Left lobe of liver (tissue), 2 donors: ENCODE measurements at regions not wholly inside any gene's neighbourhood (a gene's known extent, or its start where the extent isn't known, plus 50 kb on each side); places are given as distances from the start of the nearest gene placed in this dataset.

Experiments
- ATAC-seq: fragments of 200-7000 bp; cut with Tn5 transposase; one replicate; pipeline ENCODE4 v1.9.1; 2020; ENCODE audit warnings: mild to moderate bottlenecking, moderate library complexity
- DNase-seq: peaks from one replicate; pipeline ENCODE4 v3.0.0-alpha.2; 2020; ENCODE audit warnings: low spot score
- donor health status: DM: no; HTN: no; CAD: no; lungs with moderate emphysema.
- donor health status: DM: no; HTN: yes; CAD: no.

DNA sequence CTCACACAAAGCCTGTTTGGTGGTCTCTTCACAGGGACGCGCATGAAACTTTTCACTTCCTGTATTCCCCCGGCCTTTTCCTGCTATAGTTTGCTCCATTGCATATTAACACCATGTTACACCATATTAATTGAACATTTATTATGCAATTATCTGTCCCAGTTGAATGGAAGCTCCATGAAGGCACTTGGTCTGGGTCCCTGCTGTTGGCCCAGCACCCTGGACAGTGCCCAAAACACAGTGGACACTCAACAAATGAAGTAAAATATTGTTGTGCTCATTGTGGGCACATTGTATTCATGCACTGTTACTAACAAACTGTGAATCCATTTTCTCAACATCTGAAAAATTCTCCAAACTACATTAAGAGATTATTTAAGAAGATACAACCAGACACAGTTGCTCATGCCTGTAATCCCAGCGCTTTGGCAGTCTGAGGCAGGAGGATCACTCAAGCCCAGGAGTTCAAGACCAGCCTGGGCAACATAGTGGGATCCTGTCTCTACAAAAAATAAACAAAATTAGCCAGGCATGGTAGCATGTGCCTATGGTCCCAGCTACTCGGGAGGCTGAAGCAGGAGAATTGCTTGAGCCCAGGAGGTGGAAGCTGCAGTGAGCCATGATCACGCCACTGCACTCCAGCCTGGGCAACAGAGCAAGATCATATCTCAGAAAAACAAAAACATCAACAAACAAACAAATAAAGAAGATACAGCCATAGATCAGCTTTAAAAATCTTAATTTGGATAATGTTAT lies 292.7 kb upstream of the TENM3 start:
- DNase-seq (no peak), ATAC-seq (no peak)

DNA sequence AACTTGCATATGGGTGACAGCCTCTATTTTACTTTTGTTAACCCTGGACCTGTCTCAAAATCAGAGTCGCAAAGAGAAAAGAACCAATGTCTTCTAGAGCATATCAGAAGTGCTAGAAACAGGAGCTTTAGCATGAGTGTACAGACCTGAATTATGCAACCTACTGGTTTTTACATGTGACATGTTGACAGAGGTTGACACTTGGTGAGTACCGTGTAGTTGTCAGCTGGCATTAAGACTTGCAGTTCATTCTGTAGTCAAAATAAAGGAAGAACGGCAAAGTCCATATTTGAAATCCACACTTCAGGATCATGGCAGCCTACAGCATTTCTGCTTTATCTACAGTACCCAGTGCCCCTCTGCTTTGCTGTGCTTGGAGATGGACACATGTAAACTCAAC lies 291.9 kb upstream of the TENM3 start:
- no peak for ATAC-seq
- no peak for DNase-seq

- ATAC-seq (no peak), DNase-seq (no peak)
These were observed 290.7 kb upstream of the TENM3 start for GRCh38 chr4:181952478-181952877.

GRCh38 chr4:181956512-181956911 lies 286.7 kb upstream of the TENM3 start:
- ATAC-seq (no peak), DNase-seq (no peak)

- ATAC-seq (no peak), DNase-seq (no peak)
These were observed 286.1 kb upstream of the TENM3 start for GRCh38 chr4:181957088-181957487.

GRCh38 chr4:181958446-181958845 lies 284.8 kb upstream of the TENM3 start:
- no peak for DNase-seq
- ATAC-seq, result no peak

- ATAC-seq (no peak), DNase-seq (no peak)
These were observed 284.1 kb upstream of the TENM3 start for GRCh38 chr4:181959121-181959520.

- DNase-seq, result no peak
- no peak for ATAC-seq
These were observed 282.8 kb upstream of the TENM3 start for GRCh38 chr4:181960384-181960783.

DNA sequence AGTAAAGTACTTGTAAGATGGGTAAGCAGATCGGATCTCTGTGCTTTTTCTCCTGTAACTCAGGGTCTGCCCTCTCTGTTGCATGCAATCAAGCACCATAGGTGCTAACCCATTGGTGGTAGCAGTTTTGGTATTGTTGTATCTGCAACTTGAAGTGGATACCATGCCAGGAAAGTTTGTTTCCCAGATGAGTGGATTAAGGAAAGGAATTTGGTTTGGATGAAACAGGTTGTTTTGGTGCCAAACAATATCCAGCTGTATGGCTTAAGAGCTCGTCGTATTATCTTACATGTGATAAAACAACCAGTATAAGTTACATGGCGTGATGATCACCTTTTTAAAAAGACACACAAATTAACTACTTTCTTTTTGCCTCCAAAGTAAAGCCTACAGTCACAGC lies 280.9 kb upstream of the TENM3 start:
- ATAC-seq (no peak), DNase-seq (no peak)

- ATAC-seq (no peak), DNase-seq (no peak)
These were observed 278.5 kb upstream of the TENM3 start for GRCh38 chr4:181964731-181965130.

DNA sequence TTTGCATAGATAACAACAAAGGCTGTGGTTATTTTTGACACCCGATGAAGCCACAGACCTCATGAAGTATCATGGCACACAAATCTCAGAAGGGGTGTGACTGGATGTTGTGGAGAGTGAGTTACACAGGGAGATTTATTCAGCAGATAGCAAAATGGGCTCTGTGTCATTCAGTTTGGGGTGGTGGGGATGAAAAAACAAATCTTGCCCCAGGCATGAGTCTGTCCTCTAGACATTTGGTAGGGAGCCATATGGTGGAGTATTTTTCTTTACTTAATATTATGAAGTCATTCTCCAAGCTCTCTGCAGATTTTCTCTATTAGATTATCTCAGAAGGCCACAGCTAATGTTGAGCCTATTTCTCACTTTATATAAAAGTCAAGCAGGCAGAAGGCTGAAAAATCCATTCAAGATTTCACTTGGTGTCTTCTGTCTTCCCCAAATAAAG lies 277.1 kb upstream of the TENM3 start:
- no peak for ATAC-seq
- no peak for DNase-seq

DNA sequence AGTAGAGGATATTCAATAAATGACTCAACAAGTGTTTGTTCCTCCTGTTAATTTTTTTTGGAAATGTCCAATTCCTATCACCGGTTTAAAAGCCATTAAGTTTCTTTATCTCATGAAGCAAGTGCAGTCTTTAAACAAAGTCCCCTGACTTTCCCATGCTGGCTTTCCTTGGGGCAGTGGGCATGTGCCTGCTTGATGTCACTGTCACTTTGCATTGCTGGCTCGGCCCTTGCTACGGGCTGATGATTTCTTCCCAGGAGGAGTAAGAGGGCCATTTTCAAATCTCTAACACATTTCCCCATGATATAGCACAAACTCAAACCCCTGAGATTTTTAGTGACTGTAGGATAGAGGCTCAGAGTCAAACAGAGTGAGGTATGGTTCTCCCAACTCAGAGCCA lies 275.8 kb upstream of the TENM3 start:
- ATAC-seq, result no peak
- no peak for DNase-seq

DNA sequence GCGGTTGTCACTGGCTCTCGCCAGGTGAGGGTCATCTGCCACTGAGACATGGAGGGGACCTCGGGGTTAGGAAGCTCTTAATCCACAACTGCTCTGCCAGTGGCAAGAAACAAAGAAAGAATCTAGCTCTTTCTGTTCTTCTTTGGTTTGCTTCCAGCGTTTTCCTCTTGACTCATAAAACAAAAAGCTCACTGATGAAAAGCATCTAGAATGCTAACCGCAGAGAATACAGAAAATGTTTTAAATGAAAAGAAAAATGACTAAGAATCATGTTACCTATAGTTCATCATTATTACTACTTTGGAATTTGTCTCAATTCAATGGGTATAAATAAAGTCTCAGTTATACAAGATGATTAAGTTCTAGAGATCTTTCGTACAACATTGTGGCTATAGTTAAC lies 274.8 kb upstream of the TENM3 start:
- ATAC-seq (no peak), DNase-seq (no peak)

- DNase-seq (no peak), ATAC-seq (no peak)
These were observed 274.1 kb upstream of the TENM3 start for GRCh38 chr4:181969151-181969550.

GRCh38 chr4:181970366-181970765 lies 272.8 kb upstream of the TENM3 start:
- DNase-seq (no peak), ATAC-seq (no peak)

- ATAC-seq, result no peak
- no peak for DNase-seq
These were observed 271.8 kb upstream of the TENM3 start for GRCh38 chr4:181971411-181971810.

DNA sequence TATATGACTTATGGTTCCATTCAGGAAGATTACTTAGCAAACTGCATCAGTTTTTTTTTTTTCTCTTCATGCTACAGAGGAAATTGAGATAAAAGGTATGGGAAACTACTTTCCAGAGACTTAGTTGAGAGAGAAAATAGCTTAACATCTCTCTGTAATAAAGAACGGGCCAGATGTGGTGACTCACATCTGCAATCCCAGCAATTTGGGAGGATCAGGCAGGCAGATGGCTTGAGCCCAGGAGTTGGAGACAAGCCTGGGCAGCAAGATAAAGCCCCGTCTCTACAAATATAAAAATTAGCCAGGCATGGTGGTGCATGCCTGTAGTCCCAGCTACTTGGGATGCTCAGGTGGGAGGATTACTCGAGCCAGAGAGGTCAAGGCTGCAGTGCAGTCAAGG lies 271.2 kb upstream of the TENM3 start:
- no peak for ATAC-seq

GRCh38 chr4:181976764-181977163 lies 266.4 kb upstream of the TENM3 start:
- ATAC-seq, result no peak
- no peak for DNase-seq

More for the DNA sequence above, 271.2 kb upstream of the TENM3 start:
- DNase-seq, result no peak

DNA sequence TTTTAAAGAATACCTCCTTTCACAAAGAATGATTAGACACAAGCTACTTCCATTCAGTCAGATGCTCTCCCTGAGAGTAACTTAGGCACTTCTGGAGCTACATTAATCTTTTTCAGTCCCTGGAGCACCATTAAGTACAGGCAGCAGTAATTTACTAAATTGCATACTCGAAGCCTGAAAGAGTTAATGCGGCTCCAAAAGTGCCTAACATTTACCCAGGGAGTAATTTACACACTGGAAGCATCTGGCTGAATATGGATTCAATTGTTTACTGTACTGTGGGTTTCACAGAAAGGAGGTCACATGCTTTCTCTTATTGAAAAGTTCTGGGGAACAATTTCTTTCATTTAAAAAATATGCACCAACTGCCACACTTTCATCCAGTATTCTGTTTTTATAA lies 260.8 kb upstream of the TENM3 start:
- DNase-seq, result no peak

GRCh38 chr4:181982856-181983255 lies 260.3 kb upstream of the TENM3 start:
- ATAC-seq (no peak), DNase-seq (no peak)

More for the DNA sequence above, 260.8 kb upstream of the TENM3 start:
- ATAC-seq, result no peak

GRCh38 chr4:181987392-181987791 lies 255.8 kb upstream of the TENM3 start:
- DNase-seq (no peak), ATAC-seq (no peak)

GRCh38 chr4:181989071-181989470 lies 254.1 kb upstream of the TENM3 start:
- DNase-seq (no peak), ATAC-seq (no peak)
